ENCODE measurements at regions not wholly inside any gene's neighbourhood (a gene's known extent, or its start where the extent isn't known, plus 50 kb on each side); places are given as distances from the start of the nearest gene placed in this dataset.

- no peak for DNase-seq (ENCODE audit: low spot score)
Observed at GRCh38 chr20:60064554-60065196, 106.5 kb downstream of the CDH26 start.

- no peak for DNase-seq (ENCODE audit: low spot score)
Observed at GRCh38 chr20:60065741-60066437, 107.7 kb downstream of the CDH26 start.

GRCh38 chr20:60066438-60066823, 108.2 kb downstream of the CDH26 start:
- no peak for DNase-seq (ENCODE audit: low spot score)

- DNase-seq (ENCODE audit: low spot score), result no peak
Observed at GRCh38 chr20:60068509-60068908, 110.3 kb downstream of the CDH26 start.

GRCh38 chr20:60069656-60070055, 111.4 kb downstream of the CDH26 start:
- DNase-seq (ENCODE audit: low spot score), result no peak

GRCh38 chr20:60070791-60071190, 112.6 kb downstream of the CDH26 start:
- no peak for DNase-seq (ENCODE audit: low spot score)

GRCh38 chr20:60071965-60072364, 113.7 kb downstream of the CDH26 start:
- DNase-seq (ENCODE audit: low spot score), result no peak

GRCh38 chr20:60073086-60073485, 114.9 kb downstream of the CDH26 start:
- no peak for DNase-seq (ENCODE audit: low spot score)

- no peak for DNase-seq (ENCODE audit: low spot score)
Observed at GRCh38 chr20:60073504-60073903, 115.3 kb downstream of the CDH26 start.

- no peak for DNase-seq (ENCODE audit: low spot score)
Observed at GRCh38 chr20:60074276-60074675, 116.1 kb downstream of the CDH26 start.

GRCh38 chr20:60078351-60079250, 120.4 kb downstream of the CDH26 start:
- DNase-seq (ENCODE audit: low spot score), result no peak

GRCh38 chr20:60080401-60080800, 122.2 kb downstream of the CDH26 start:
- no peak for DNase-seq (ENCODE audit: low spot score)

GRCh38 chr20:60085551-60086132, 127.4 kb downstream of the CDH26 start:
- DNase-seq (ENCODE audit: low spot score), result no peak

- DNase-seq (ENCODE audit: low spot score), result no peak
Observed at GRCh38 chr20:60086821-60087562, 128.8 kb downstream of the CDH26 start.

GRCh38 chr20:60087563-60088105, 129.4 kb downstream of the CDH26 start:
- DNase-seq (ENCODE audit: low spot score), result no peak

- DNase-seq (ENCODE audit: low spot score), result no peak
Observed at GRCh38 chr20:60088236-60088635, 130.0 kb downstream of the CDH26 start.

GRCh38 chr20:60090631-60091030, 132.4 kb downstream of the CDH26 start:
- DNase-seq (ENCODE audit: low spot score), result no peak

GRCh38 chr20:60091305-60091704, 133.1 kb downstream of the CDH26 start:
- no peak for DNase-seq (ENCODE audit: low spot score)

- DNase-seq (ENCODE audit: low spot score), result no peak
Observed at GRCh38 chr20:60091861-60092260, 133.6 kb downstream of the CDH26 start.

GRCh38 chr20:60092729-60093128, 134.5 kb downstream of the CDH26 start:
- DNase-seq (ENCODE audit: low spot score), result no peak

- no peak for DNase-seq (ENCODE audit: low spot score)
Observed at GRCh38 chr20:60095456-60095855, 137.2 kb downstream of the CDH26 start.

Measured in ecto neural progenitor cell (in vitro differentiated cells).